HFF-Myc (cell line): ENCODE measurements at regions not wholly inside any gene's neighbourhood (a gene's known extent, or its start where the extent isn't known, plus 50 kb on each side); places are given as distances from the start of the nearest gene placed in this dataset.

Source experiments
- DNase-seq: peaks from one replicate; pipeline ENCODE4 v3.0.0-alpha.2; 2011; ENCODE audit warnings: low read depth; ENCODE audit errors: extremely low read depth
- H3K4me3 ChIP-seq: replicated peaks from 2 replicates; pipeline ENCODE4 v1.5.1; 2011; ENCODE audit warnings: low read depth, mild to moderate bottlenecking, control low read depth, low read length
- CTCF ChIP-seq: IDR thresholded peaks from 2 replicates; pipeline ENCODE4 v1.5.1; 2012; ENCODE audit warnings: mild to moderate bottlenecking, low read depth, low read length, control low read depth; ENCODE audit errors: missing control alignments

- H3K4me3 ChIP-seq = no peak overlapping the region
- no peak for DNase-seq
- TF ChIP-seq CTCF = no peak
These were observed 105.5 kb upstream of the CPLX2 start for GRCh38 chr5:175765858-175766257.

- no peak for TF ChIP-seq CTCF
- DNase-seq = no peak
- H3K4me3 ChIP-seq = no peak overlapping the region
These were observed 104.4 kb upstream of the CPLX2 start for GRCh38 chr5:175766963-175767362.

- no peak for DNase-seq
- 0 out of 2 replicates have a peak overlapping the region, but pooled peaks have one; percentile 7 for H3K4me3 ChIP-seq
- TF ChIP-seq CTCF = no peak
These were observed 98.4 kb upstream of the CPLX2 start for GRCh38 chr5:175772747-175773533.

- no peak for DNase-seq
- no peak overlapping the region for H3K4me3 ChIP-seq
- no peak for TF ChIP-seq CTCF
These were observed 97.8 kb upstream of the CPLX2 start for GRCh38 chr5:175773534-175774070.

GRCh38 chr5:175775416-175775815 lies 96.0 kb upstream of the CPLX2 start:
- DNase-seq = no peak
- TF ChIP-seq CTCF = no peak

GRCh38 chr5:175778951-175779503 lies 92.4 kb upstream of the CPLX2 start:
- DNase-seq = no peak
- H3K4me3 ChIP-seq = no peak overlapping the region
- no peak for TF ChIP-seq CTCF

More at GRCh38 chr5:175775416-175775815, 96.0 kb upstream of the CPLX2 start:
- no peak overlapping the region for H3K4me3 ChIP-seq
